ENCODE measurements at regions not wholly inside any gene's neighbourhood (a gene's known extent, or its start where the extent isn't known, plus 50 kb on each side); places are given as distances from the start of the nearest gene placed in this dataset.
"Not testable (repeated sequence)": the region's sequence is repeated elsewhere in the genome, so short reads cannot be mapped to it uniquely, and the experiment has no call there.

- TF ChIP-seq, protein P1, sequence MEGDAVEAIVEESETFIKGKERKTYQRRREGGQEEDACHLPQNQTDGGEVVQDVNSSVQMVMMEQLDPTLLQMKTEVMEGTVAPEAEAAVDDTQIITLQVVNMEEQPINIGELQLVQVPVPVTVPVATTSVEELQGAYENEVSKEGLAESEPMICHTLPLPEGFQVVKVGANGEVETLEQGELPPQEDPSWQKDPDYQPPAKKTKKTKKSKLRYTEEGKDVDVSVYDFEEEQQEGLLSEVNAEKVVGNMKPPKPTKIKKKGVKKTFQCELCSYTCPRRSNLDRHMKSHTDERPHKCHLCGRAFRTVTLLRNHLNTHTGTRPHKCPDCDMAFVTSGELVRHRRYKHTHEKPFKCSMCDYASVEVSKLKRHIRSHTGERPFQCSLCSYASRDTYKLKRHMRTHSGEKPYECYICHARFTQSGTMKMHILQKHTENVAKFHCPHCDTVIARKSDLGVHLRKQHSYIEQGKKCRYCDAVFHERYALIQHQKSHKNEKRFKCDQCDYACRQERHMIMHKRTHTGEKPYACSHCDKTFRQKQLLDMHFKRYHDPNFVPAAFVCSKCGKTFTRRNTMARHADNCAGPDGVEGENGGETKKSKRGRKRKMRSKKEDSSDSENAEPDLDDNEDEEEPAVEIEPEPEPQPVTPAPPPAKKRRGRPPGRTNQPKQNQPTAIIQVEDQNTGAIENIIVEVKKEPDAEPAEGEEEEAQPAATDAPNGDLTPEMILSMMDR (IDR thresholded peaks at IDR 0.05; ENCODE audit: unreplicated experiment) = no peak
- H3K4me3 Mint-ChIP-seq = no peak overlapping the region
- no peaks in the 10 kb centered on the region for H3K9me3 Mint-ChIP-seq
- no peaks in the 10 kb centered on the region for H3K27me3 Mint-ChIP-seq (ENCODE audit: low read depth)
- DNase-seq (ENCODE audit: low spot score in 2 of 2, unreplicated experiment in 2 of 2) = no peak
- peaks cover 5% of the 10 kb centered on the region for H3K4me1 Mint-ChIP-seq
- no peaks in the 10 kb centered on the region for H3K36me3 Mint-ChIP-seq
- no peak overlapping the region for H3K27ac Mint-ChIP-seq
Observed at GRCh38 chr3:109984976-109985375, 647.6 kb upstream of the DPPA4 start.

- DNase-seq (ENCODE audit: low spot score in 2 of 2, unreplicated experiment in 2 of 2) = no peak
- Mint-ChIP-seq H3K36me3 (no peaks in the 10 kb centered on the region), H3K9me3 (peaks cover 5% of the 10 kb centered on the region), H3K27me3 (ENCODE audit: low read depth) (no peaks in the 10 kb centered on the region), H3K27ac (no peak overlapping the region), H3K4me3 (no peak overlapping the region), H3K4me1 (peaks cover 4% of the 10 kb centered on the region)
- TF ChIP-seq, protein P1 (IDR thresholded peaks at IDR 0.05; ENCODE audit: unreplicated experiment) = no peak
Observed at GRCh38 chr3:109985943-109986555, 648.7 kb upstream of the DPPA4 start.

GRCh38 chr3:109994853-109995252, 657.5 kb upstream of the DPPA4 start:
- Mint-ChIP-seq H3K36me3 (no peaks in the 10 kb centered on the region), H3K4me3 (no peak overlapping the region), H3K4me1 (peaks cover 6% of the 10 kb centered on the region), H3K27ac (no peak overlapping the region), H3K9me3 (peaks cover 23% of the 10 kb centered on the region), H3K27me3 (ENCODE audit: low read depth) (no peaks in the 10 kb centered on the region)
- TF ChIP-seq, protein P1 (IDR thresholded peaks at IDR 0.05; ENCODE audit: unreplicated experiment) = no peak
- no peak for DNase-seq (ENCODE audit: low spot score in 2 of 2, unreplicated experiment in 2 of 2)

DNA sequence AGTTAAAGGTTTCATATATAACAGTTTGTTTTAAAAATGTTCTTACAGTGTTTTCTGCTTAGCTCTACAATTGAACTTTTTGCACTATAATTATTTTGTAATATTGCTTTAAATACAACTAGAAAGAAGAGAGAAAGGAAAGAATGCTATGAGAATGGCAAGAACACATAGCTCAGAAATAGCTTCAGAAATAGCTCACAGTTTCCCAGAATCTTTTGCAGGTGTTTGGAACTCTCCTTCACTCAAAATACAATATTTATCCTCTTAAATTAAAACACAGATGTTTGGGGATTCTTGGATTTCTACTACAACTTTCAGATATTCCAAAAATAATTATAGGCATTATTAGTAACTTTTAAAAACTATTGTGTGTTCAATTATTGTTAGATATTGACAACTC, 658.0 kb upstream of the DPPA4 start:
- Mint-ChIP-seq H3K27ac (no peak overlapping the region), H3K9me3 (peaks cover 27% of the 10 kb centered on the region), H3K36me3 (no peaks in the 10 kb centered on the region), H3K27me3 (ENCODE audit: low read depth) (no peaks in the 10 kb centered on the region), H3K4me1 (peaks cover 6% of the 10 kb centered on the region), H3K4me3 (no peak overlapping the region)
- no peak for DNase-seq (ENCODE audit: low spot score in 2 of 2, unreplicated experiment in 2 of 2)
- TF ChIP-seq, protein P1 (IDR thresholded peaks at IDR 0.05; ENCODE audit: unreplicated experiment) = no peak

- H3K9me3 Mint-ChIP-seq = peaks cover 29% of the 10 kb centered on the region
- DNase-seq (ENCODE audit: low spot score in 2 of 2, unreplicated experiment in 2 of 2); H3K4me1 Mint-ChIP-seq; H3K4me3 Mint-ChIP-seq; H3K27ac Mint-ChIP-seq; H3K27me3 Mint-ChIP-seq (ENCODE audit: low read depth); H3K36me3 Mint-ChIP-seq: not testable (repeated sequence)
Observed at GRCh38 chr3:110001905-110002304, 664.6 kb upstream of the DPPA4 start.

GRCh38 chr3:110006913-110007312, 669.6 kb upstream of the DPPA4 start:
- TF ChIP-seq, protein P1 (IDR thresholded peaks at IDR 0.05; ENCODE audit: unreplicated experiment) = no peak
- Mint-ChIP-seq H3K4me1 (peaks cover 3% of the 10 kb centered on the region), H3K27me3 (ENCODE audit: low read depth) (no peaks in the 10 kb centered on the region), H3K27ac (no peak overlapping the region), H3K9me3 (no peaks in the 10 kb centered on the region), H3K36me3 (no peaks in the 10 kb centered on the region), H3K4me3 (no peak overlapping the region)
- no peak for DNase-seq (ENCODE audit: low spot score in 2 of 2, unreplicated experiment in 2 of 2)
